ENCODE measurements at regions not wholly inside any gene's neighbourhood (a gene's known extent, or its start where the extent isn't known, plus 50 kb on each side); places are given as distances from the start of the nearest gene placed in this dataset.
A peak's percentile ranks its signal among the peaks of the same experiment; 100 is the strongest.

- no peak overlapping the region for H3K4me3 Mint-ChIP-seq
- H3K9me3 Mint-ChIP-seq: no peaks in the 10 kb centered on the region
- peak overlapping the region in 1 of 3 experiments; percentile 44 for H3K27ac Mint-ChIP-seq
- peaks cover 63% of the 10 kb centered on the region for H3K4me1 Mint-ChIP-seq
- TF ChIP-seq CTCF (IDR thresholded peaks at IDR 0.05; ENCODE audit: unreplicated experiment in 3 of 3): no peak
- H3K27me3 Mint-ChIP-seq (ENCODE audit: low read depth): peaks cover 14% of the 10 kb centered on the region
- no peaks in the 10 kb centered on the region for H3K36me3 Mint-ChIP-seq (ENCODE audit: low read depth)
These were observed 83.6 kb downstream of the RHOB start for GRCh38 chr2:20530520-20530919.

- Mint-ChIP-seq H3K4me1 (peaks cover 57% of the 10 kb centered on the region), H3K4me3 (no peak overlapping the region), H3K9me3 (no peaks in the 10 kb centered on the region), H3K36me3 (ENCODE audit: low read depth) (no peaks in the 10 kb centered on the region), H3K27ac (peak overlapping the region in 2 of 3 experiments; percentile 29 to 63), H3K27me3 (ENCODE audit: low read depth) (peaks cover 14% of the 10 kb centered on the region)
- no peak for TF ChIP-seq CTCF (IDR thresholded peaks at IDR 0.05; ENCODE audit: unreplicated experiment in 3 of 3)
These were observed 84.9 kb downstream of the RHOB start for GRCh38 chr2:20531633-20532262.

- Mint-ChIP-seq H3K9me3 (no peaks in the 10 kb centered on the region), H3K27me3 (ENCODE audit: low read depth) (peaks cover 21% of the 10 kb centered on the region), H3K36me3 (ENCODE audit: low read depth) (no peaks in the 10 kb centered on the region), H3K4me1 (peaks cover 58% of the 10 kb centered on the region), H3K27ac (peak overlapping the region; percentile 27 to 85 (median 38)), H3K4me3 (no peak overlapping the region)
- TF ChIP-seq CTCF (IDR thresholded peaks at IDR 0.05; ENCODE audit: unreplicated experiment in 3 of 3): no peak
These were observed 86.0 kb downstream of the RHOB start for GRCh38 chr2:20532634-20533437.

GRCh38 chr2:20533993-20534622 lies 87.2 kb downstream of the RHOB start:
- H3K36me3 Mint-ChIP-seq (ENCODE audit: low read depth): no peaks in the 10 kb centered on the region
- peaks cover 19% of the 10 kb centered on the region for H3K27me3 Mint-ChIP-seq (ENCODE audit: low read depth)
- no peak for TF ChIP-seq CTCF (IDR thresholded peaks at IDR 0.05; ENCODE audit: unreplicated experiment in 3 of 3)
- H3K9me3 Mint-ChIP-seq: no peaks in the 10 kb centered on the region
- peaks cover 68% of the 10 kb centered on the region for H3K4me1 Mint-ChIP-seq
- H3K27ac Mint-ChIP-seq: peak overlapping the region in 1 of 3 experiments; percentile 18
- H3K4me3 Mint-ChIP-seq: no peak overlapping the region

GRCh38 chr2:20534913-20535801 lies 88.3 kb downstream of the RHOB start:
- H3K4me3 Mint-ChIP-seq: peak overlapping the region in 1 of 3 experiments; percentile 16
- peak overlapping the region in 1 of 3 experiments; percentile 18 for H3K27ac Mint-ChIP-seq
- H3K4me1 Mint-ChIP-seq: peaks cover 75% of the 10 kb centered on the region
- no peaks in the 10 kb centered on the region for H3K9me3 Mint-ChIP-seq
- H3K27me3 Mint-ChIP-seq (ENCODE audit: low read depth): peaks cover 19% of the 10 kb centered on the region
- TF ChIP-seq CTCF (IDR thresholded peaks at IDR 0.05; ENCODE audit: unreplicated experiment in 3 of 3): no peak
- H3K36me3 Mint-ChIP-seq (ENCODE audit: low read depth): no peaks in the 10 kb centered on the region

Measured in nephron (organoid).